Stimulated activated CD8-positive, alpha-beta memory T cell treated with anti-CD3 and anti-CD28 coated beads, Interleukin-2, amount 100 ng/mL, for 1 hour (primary cell): ENCODE measurements at regions not wholly inside any gene's neighbourhood (a gene's known extent, or its start where the extent isn't known, plus 50 kb on each side); places are given as distances from the start of the nearest gene placed in this dataset.

ENCODE experiments used
- DNase-seq, 2 donors: peaks; one replicate each; pipeline ENCODE4 v3.0.0-alpha.2; 2020; ENCODE audit warnings: low read depth in 2 of 2

DNA sequence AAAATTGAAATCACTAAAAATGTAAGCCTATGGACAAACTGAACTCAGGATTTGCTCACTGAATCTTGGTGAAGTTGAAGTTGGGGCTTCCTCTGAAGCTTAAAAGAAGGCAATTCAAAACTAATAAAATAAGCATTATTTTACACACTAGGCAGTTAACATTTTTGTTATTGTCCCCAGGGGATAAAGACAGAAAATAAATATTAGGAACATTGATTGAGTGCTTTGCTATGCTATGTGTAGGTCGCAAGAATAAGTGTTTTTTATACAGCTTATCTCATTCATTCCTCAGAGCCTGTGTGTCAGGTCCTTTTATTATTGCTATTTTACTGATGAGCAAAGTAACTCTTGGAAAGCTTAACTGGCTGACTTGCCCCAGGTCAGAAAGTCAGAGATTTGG lies 82.2 kb downstream of the ZNF608 start:
- DNase-seq = no peak

DNA sequence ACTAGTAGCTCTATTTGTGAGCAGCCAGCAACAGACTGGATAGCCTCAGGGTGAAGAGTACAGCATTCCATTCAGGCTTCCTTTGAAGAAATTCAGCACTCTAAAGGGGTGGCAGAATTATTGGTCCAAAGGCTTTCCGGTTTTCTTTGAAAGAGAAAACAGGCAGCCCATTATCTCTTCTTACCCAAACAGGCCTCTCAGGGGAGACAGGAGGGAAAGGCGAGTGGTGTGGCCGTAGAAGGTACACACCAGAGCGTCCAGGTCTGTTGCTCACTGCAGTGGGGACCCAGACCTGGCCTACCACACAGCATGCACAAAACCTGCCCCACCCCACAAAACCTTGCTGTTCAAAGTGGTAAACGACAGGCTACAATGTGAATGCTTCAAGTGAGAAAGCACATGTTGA lies 83.3 kb downstream of the ZNF608 start:
- DNase-seq = no peak

DNA sequence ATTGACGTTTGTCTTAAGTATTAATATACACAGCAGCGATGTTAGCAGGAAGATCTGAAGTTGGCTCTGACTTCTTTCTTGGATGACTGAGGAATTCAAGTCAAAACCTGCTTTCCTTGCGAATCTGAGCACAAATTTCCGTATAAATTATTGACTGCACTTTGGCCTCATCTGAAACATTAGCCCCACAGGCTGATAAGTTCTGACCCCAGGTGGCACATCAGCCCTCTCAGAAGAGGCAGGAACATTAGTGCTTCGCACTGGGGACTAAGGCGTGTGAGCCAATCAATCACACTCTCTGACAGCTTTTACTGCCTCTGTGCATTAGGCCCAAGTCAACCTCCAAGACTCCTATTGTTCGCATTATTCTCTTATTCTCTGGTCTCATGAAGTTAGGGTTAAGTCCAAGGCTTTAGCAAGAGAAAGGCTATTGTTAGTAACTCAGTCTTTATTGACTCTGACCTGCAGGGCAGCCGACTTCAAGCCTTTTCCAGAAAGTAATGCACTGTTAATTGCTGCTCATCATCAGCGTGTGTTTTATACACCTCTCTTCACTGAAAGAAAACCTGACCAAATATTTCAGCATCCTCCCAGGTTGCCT lies 84.2 kb downstream of the ZNF608 start:
- no peak for DNase-seq

DNA sequence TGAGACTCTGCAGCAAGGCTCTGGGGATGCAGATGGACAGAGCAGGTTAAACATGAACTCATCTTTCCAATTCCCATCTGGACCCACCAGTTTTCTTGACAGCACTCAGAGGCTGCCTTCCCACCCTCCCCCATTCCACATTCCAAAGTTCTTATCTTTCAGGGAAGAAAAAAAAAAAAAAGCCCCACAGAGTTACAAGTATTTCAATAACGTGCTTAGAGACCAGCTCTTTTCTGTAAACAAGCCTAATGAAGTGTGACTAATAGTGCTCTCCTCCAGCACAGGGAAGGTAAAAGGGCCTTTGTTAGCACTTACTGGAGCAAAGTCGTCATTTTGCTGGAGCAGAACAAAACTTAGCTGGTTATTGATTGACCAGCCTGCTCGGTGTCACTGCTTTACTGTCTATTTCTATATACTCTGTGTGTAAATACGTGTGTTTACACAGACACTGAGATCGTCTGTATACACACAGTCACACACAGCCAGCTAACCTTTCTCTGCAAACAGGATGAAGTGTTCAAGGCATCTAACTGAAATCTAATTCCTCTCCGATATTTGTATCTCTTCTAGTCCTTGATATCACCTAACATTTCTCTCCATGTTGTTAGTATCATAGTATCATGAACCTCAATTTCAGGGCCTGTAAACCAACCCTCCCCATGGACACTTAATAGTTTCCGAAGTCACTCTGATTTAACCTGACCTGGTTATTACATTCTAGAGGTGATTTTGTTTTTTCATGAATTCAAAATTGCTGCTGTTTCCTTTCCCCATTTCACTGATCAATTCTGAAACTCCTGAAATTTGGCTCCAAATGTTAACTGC lies 84.9 kb downstream of the ZNF608 start:
- no peak for DNase-seq

DNA sequence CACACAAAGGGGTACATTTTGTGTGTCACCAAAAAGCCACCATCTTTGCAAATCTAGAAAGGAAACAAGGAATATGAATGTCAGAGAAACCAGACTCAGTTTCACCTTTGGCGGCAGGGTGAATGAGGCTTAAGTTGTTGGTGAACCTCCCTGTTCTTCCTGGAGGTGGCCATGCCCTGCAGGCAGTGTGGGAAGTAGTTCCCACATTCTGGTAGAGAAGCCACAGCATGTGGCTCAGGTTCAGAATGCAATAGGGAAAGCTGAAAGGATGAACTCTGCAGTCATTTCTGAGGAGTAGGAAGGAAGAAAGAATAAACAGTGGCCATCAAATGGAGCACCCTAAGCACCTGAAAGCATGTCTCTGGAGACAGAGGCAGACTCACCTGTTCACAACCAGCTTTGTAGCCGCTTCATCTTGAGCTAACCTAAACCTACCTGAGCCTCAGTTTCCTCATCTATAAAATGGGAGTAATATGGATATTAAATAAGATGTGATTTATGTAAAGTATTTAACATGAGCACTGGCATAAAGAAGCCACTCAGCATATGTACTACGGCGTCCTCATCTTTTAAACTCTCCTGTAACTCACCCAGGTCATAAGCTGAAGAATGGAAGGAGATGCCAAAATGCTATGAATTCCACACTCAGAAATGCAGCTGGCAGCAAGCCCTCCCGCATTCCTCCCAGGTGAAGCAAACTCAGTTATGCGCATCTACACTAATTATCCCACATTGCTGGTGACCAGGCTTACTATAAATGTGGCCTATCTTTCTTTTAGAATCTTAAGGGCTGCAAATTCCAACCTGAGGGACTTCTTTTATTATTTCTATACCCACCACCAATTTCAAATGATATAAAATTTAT lies 86.0 kb downstream of the ZNF608 start:
- no peak for DNase-seq

DNA sequence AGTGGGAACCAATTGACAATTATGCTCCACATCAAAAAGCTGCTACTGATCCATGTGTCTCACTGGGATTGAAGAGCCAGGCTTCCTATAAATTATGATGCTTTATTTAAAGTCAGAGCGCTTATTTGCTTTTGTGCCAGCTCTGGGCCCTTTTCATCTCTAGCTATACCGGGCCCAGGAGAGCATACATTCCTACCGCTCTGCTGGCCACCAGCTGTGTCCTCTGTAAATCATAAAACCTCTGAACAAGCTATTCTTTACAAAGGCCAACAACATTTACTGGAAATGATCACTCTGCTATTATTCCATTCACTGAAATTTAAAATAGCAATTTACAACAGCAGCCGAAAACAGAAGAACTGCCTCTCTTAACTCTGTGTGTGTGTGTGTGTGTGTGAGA lies 86.6 kb downstream of the ZNF608 start:
- no peak for DNase-seq

DNA sequence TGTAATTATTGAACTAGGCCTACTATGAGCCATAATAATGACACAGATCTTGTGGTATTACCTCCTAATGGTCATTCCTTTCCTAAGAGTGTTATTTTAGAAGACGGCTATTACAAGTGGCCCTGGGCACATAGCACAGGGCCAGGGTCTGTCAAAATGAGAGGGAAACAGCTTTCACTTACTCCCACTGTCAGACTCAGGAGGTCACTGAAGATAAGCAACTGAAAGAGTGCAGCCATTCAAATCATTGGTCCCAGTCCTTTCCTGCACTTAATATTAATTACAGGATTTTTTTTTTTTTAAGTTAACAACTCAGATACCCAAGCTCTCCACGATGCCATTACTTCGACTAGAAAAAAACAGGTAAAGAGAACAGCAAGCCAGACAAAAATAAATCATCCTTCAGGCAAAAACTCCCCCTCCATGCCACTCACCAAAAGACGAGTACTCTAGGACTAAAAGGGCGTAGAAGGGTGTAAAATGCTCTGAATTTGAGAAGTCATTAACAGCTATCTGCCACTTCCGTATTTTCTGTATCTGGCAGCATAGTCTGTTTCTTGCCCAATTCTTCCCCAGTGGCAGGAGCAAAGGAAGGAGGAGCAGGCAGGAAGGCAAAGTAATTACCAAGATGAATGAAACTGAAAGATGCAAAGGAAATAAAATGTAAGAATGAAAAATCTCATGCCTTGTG lies 87.4 kb downstream of the ZNF608 start:
- no peak for DNase-seq

DNA sequence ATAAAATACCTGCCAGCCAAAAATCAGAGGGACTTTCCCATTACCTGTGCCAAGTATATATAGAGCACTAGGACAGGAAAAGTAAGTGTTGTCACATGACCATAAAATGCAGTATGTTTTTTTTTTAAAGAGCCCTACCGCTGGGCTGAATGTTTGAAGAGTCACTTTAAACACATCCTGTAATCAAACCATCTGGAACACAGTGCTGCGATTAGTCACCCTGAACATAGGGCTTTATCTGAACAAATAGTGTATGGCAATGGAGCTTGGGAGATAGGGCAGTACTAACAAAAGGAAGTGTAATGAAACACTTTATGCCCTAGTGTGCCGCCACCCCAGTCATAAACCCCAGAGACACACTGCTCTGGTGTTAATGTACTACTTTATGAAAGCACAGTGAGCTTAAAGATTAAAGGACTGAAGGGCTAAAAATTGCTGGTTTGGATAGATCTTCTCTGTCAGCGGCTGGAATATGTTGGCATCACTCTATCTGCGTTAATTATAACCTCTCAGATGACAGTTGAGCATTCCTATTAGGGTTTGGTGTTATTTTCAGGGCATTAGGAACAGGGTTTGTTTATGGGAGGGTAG lies 90.4 kb downstream of the ZNF608 start:
- DNase-seq = no peak

DNA sequence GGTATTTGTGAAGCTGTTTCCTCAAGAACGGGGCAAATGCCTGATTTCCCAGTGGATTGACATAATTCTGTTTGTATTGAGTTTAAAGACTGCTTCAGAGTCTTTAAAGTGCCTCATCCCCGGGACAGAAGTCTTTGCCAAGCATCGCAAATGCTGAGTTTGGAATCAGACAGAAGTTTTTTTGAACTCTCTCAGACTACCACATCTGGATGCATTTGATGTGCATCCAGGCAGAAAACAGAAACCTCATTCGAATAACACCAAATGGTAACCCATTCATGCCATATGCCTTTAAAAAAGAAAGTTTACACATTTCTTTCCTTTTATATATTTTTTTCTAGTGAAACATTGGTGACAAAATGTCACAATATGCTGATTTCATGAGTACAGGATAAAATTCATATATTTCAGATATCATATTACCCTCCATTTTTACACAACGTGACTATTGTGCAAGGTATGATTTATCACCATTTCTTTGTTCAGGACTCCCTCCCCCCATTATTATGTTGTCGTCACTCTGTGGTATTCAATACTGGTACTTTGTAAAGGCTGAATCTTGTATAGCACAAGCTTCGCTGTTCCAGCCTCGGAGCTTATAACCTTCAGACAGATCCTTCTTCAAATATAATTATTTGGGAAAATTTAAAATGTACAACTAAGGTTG lies 91.1 kb downstream of the ZNF608 start:
- DNase-seq = no peak

DNA sequence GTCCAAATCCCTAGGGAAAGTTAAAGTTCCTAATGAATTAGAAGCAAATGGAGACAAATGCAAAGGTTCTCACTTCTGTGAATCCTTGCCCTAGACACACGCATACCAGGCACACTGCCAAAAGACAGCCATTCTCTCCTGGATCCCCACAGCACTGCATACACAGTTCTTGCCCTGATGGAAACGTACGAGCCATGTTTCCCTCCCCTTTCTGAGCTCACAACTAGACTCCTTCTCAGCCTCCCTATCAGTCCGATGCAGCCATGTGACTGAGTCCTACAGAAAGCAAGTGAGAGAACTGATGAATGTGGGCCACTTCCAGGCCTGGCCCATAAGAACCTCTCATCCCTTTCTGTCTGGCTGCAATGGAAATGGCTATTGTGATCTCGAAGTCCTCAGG lies 92.0 kb downstream of the ZNF608 start:
- DNase-seq = no peak

DNA sequence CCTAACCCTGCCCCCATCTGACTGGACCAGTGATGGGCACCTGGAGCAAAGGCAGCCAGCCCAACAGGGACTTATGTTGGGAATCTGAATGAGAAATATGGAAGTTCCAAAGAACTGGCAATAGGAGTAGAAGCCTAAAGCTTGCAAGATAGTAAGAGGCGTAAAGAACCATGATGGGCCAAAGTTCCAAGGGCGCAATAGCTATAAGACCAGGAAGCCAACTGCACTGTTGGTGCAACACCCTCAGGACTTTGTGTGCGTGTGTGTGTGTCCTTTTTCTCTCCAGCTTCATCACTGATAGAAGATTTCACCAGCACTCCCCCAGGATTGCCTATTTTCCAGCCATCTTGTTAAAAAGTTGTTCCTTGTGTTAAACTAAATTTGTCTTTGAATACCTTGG lies 92.8 kb downstream of the ZNF608 start:
- no peak for DNase-seq

DNA sequence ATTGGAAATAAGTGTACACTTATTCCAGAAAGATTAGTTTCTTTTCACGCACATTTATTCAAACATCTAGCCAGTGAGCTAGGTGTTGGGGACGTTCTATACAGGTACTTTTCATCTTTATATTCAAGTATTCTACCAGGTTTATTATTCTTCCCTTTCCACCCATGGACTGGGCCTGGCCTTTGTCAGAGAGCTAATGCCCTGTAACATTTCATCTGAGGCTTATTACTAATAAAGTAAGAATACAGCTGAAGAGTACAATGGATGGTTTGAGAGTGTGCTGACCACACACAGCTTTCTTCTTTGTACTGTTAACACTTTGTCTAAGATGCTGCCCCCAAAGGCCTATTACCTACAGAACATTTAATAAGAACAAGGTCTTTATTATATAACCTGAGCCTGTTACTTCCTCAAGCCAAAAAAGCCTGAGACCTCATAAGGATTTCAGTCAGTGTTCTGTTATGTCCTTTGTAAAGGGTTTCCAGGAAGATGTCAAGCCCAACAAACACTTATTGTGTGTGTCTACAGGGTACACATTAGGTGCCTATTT lies 93.5 kb downstream of the ZNF608 start:
- DNase-seq = no peak

DNA sequence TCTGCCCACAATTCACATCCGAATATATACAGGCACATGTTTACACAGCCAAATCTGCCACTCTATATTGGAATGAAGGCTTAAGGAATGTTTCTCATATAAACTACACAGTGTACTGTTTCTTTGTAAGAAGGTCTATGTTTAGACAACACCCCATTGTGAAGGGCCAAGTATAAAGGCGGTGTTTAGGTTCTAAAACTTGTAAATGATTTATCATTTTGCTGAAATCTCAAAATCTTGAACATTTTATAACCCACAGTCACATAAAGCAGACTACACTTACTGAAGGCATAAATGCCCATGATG lies 94.0 kb downstream of the ZNF608 start:
- no peak for DNase-seq

DNA sequence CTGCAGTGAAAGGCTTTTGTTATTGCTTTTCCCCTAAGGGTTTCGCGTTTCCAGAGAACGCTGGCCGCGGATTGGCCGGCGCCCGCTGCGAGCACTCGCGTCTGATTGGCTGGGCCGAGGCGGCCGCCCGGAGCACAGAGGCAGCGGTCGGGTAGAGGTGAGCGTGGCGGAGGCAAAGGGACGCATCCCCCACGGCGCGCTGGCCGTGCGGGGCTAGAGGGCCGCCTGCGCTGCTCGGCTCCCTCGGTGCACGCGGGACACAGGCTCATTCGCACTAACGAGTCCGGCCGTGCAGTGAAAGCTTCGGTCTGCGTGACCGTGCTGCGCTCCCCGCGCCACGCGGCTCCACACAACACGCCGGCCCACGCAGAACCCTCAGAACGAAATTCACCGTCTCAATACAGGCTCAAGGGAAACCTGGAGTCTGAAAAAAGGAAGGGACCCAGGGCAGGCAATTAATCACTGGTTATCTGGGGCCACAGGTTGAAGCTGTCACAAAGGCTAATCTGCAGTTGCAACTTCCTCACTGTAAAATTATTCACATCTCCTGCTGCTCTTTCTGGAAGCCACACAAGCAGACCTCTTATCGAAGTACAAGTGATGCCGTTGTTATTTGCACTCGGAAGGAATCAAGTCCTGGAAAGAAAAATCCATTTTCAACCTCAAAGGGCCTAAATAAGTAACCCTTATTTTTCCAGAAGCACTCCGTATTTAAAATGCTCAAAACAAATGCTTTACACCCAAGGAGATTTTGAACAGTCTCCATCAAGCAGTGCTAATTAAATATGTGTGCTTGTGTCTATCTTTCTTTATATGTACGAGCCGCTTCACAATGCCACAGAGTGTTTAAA lies 94.6 kb downstream of the ZNF608 start:
- no peak for DNase-seq

DNA sequence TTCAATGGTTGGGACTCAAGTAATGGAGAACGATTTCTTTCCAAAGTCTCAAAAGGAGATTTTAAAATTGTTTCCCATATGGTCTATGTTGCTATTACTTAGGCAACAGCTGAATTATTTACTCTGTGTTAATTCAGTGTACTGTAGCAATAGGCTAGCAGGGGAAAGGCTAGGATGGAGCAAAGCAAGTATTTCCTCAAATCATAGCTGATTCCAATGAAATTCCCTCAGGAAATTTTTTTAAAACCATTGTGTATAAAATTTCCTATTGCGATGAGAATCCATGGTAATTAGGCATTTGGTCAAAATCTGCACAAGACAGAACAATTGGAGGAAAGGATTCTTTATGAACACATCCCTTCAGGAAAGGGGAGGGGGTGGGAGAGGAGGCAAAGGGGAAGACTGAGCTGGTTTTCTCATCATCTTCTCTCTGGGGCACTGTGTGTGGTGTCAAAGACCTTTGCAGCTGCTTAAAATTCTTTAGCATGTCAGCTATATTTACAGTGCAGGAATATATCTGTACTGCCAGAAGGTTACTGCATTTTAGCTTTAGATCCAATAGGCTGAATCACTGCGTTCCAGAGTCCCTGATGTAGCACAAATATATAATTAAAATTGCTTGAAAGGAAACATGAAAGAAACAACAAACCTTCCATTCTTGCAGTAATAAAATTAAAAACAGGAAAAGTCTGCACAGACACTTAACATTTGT lies 95.3 kb downstream of the ZNF608 start:
- DNase-seq = no peak

DNA sequence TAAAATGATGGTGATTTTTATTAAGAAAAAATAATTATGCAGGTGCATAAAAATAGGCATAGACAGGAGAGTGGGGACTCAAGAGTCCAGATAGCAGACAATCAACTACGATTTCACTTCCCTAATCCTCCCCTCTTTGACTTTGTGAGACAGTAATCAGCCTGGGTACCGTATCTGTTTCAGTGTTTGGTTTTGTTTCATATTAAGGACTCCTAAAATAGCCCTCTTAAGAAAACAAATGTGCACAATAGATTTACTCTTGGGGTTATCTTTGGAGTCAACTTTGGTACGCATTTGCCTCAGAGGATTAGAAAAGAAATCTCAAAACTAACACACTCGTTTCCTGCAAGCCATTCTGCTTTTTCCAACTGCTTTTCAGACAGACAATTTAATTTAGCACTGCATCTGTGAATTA lies 96.3 kb downstream of the ZNF608 start:
- no peak for DNase-seq

DNA sequence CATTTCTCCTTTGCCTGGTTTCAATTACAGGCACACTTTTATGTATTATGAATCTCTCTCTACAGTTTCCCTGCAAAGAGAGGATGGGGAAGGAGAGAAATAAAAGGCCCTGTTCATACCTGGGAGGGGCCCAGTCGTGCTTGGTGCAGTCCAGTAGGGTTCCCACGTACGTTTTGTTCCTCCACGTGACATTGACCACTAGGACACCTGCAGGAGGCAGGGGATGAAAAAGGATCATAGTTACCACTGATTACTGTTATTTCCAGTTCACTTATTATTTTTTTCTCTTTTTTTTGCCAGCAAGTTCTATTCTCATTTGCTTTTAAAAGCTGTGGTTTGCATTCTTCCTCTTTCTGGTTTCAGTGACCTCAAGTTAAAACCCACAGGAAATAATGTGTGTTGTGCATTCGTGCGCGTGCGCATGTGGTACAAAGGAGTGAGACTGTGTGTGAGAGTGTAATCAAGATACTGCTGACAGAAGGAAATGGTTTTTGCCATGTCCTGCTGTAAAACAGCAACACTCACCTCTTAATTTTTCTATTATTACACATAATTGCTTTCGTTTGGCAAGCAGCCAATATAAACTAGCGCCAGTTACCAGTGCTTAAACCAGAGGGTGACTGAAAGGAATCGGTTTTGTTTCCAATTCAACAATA lies 96.8 kb downstream of the ZNF608 start:
- DNase-seq = peak; percentile 49 to 53

DNA sequence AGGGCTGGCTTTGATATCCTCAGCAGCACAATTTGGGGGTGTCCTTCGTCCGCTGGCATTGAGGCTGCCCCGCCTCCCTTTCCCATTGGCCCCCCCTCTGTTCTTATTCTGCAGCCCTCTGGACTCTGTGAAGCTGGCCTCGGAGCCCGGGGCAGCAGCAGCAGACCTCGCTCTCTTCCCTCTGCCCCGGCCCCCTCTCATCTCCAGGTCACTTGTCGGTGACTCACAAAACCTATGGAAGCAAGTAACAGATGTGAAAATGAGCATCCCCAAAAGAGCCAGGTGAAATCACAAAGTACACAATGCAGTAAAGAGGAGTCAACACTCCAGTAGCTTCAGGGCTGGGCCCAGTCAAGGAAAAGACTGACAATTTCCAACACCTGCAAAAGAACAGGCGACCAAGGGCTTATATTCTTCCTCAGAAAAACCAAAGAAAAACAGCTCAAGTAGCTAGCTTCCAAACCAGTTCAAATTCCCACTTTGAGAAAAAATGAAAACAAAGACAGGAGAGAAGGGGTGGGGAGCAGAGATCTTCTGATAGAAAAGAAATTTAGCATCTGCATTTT lies 97.5 kb downstream of the ZNF608 start:
- no peak for DNase-seq

DNA sequence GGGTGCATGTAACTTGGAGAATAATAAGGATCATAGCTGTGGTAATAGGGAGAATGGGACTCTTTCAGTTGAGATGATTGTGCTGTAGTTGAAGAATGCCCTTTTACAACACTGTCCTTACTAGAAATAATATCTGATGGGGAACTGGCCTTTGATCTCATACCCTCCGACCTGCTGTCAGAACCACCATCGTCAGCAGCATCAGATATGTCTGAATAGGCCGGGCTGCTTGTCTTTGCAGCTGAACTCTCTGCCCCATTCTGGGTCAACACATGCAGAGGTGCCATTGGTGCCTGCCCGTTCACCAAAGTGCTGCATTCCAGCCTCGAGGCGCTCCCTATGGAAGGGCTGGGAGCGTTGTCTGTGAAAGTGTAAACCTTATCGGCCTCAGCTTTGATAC lies 99.1 kb downstream of the ZNF608 start:
- no peak for DNase-seq
